NK-92 treated with Interleukin-12 subunit alpha and Interleukin-12 subunit beta, amount 100 ng/mL, for 24 hours (cell line): ENCODE measurements at regions not wholly inside any gene's neighbourhood (a gene's known extent, or its start where the extent isn't known, plus 50 kb on each side); places are given as distances from the start of the nearest gene placed in this dataset.
A peak's percentile ranks its signal among the peaks of the same experiment; 100 is the strongest.

ENCODE experiments used
- DNase-seq: peaks from one replicate; lab custom pipeline; 2025; lab: John Stamatoyannopoulos, UW

- DNase-seq: no peak
Observed at GRCh38 chr3:24764236-24764915, 269.7 kb upstream of the THRB start.

- DNase-seq: no peak
Observed at GRCh38 chr3:24765399-24765798, 270.7 kb upstream of the THRB start.

GRCh38 chr3:24769918-24770317, 275.3 kb upstream of the THRB start:
- DNase-seq: no peak

GRCh38 chr3:24773798-24774197, 279.1 kb upstream of the THRB start:
- DNase-seq: peak; percentile 1

- DNase-seq: no peak
Observed at GRCh38 chr3:24780991-24781390, 286.3 kb upstream of the THRB start.

- no peak for DNase-seq
Observed at GRCh38 chr3:24781454-24781853, 286.8 kb upstream of the THRB start.

- no peak for DNase-seq
Observed at GRCh38 chr3:24793896-24794295, 299.2 kb upstream of the THRB start.

GRCh38 chr3:24802614-24803013, 308.0 kb upstream of the THRB start:
- DNase-seq: no peak

GRCh38 chr3:24804095-24804494, 309.4 kb upstream of the THRB start:
- no peak for DNase-seq

- DNase-seq: no peak
Observed at GRCh38 chr3:24810881-24811280, 316.2 kb upstream of the THRB start.

GRCh38 chr3:24812116-24812515, 317.5 kb upstream of the THRB start:
- DNase-seq: no peak

GRCh38 chr3:24818055-24818454, 323.4 kb upstream of the THRB start:
- DNase-seq: no peak

- DNase-seq: no peak
Observed at GRCh38 chr3:24828011-24828410, 333.4 kb upstream of the THRB start.

GRCh38 chr3:24828551-24828950, 333.9 kb upstream of the THRB start:
- DNase-seq: no peak

- DNase-seq: no peak
Observed at GRCh38 chr3:24829011-24829581, 334.4 kb upstream of the THRB start.

GRCh38 chr3:24829629-24830229, 335.1 kb upstream of the THRB start:
- no peak for DNase-seq

GRCh38 chr3:24830230-24831152, 335.8 kb upstream of the THRB start:
- no peak for DNase-seq

- no peak for DNase-seq
Observed at GRCh38 chr3:24831221-24831620, 336.6 kb upstream of the THRB start.

- no peak for DNase-seq
Observed at GRCh38 chr3:24832891-24833290, 338.2 kb upstream of the THRB start.

- DNase-seq: no peak
Observed at GRCh38 chr3:24834442-24834841, 339.8 kb upstream of the THRB start.

- DNase-seq: no peak
Observed at GRCh38 chr3:24835510-24835909, 340.9 kb upstream of the THRB start.

- DNase-seq: no peak
Observed at GRCh38 chr3:24837601-24838000, 343.0 kb upstream of the THRB start.

- DNase-seq: no peak
Observed at GRCh38 chr3:24838533-24838932, 343.9 kb upstream of the THRB start.
